Stimulated activated CD8-positive, alpha-beta memory T cell treated with anti-CD3 and anti-CD28 coated beads, Interleukin-15, amount 100 ng/mL, for 48 hours (primary cell): ENCODE measurements at regions not wholly inside any gene's neighbourhood (a gene's known extent, or its start where the extent isn't known, plus 50 kb on each side); places are given as distances from the start of the nearest gene placed in this dataset.
"Not testable (repeated sequence)": the region's sequence is repeated elsewhere in the genome, so short reads cannot be mapped to it uniquely, and the experiment has no call there.

Experiments
- DNase-seq, 2 donors: peaks; one replicate each; pipeline ENCODE4 v3.0.0-alpha.2; 2020; ENCODE audit warnings: low read depth in 2 of 2

DNA sequence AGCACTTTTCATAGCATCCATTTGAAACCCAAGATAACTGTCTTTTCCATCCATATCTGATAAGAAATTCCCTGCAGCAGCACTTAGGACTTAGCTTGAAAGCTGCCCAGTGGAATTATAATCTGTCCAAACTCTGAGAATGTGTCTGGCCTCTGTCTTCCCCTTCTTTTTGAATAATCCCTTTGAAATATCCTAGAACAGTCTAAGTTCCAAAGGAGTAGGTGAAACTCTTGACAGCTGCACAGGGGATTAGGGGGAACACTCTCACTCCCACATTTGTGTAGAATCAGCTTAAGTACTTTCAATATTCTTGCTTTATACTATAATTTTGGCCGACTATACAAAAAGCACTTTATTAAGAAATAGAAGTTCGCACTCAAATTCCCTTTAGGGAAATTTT lies 157.7 kb downstream of the PAPSS1 start:
- DNase-seq, result no peak

DNA sequence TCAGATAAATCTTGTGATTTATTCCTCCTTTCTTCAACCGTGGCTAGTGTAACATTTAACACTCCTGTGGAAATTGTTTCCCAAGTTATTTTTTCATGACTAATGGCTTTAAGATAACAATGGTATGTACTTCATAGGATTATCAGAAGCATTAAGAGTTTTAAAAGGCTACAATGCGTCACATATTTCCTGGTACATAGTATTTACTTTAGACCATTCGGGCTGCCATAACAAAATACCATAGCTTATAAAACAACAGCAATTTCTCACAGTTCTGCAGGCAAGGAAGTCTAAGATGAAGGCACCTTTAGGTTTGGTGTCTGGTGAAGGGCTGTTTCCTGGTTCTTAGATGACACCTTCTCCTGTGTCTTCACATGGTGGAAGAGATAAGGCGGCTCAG lies 158.6 kb downstream of the PAPSS1 start:
- no peak for DNase-seq

DNA sequence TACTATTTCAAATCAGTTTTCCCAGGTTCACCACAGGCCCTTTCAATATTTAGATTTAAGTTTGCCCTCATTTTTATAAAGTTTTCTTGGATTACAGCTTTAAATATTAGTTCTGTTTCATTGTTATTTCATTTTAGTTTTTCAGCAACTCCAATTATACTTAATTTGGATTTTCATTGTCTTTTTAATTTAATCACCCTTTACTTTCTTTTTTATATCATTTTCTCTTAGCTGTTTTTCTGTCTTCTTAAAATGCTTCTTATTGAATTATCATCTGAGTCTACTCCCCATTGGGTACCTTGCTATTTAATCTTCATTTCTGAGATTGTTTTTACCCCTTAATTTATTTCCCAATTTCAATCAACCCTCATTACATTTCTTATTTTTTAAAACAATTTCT lies 160.4 kb downstream of the PAPSS1 start:
- DNase-seq, result no peak

DNA sequence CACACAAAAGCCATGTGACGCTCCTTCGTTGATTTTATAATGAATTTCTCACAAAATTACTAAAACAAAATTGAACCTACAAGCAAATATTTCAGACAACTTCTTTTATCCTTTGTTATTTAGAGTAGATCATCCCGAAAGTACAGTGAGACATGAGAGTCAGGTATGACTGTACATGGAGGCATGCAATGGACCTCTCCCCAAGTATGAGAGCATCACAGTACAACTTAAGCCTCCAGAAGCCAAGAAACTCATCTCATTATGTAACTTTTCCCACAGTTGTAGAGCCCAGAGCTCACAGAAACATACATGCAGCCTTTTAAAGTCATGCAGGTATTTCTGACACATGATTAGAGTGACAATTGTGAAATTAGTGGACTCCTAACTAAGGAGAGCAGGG lies 167.7 kb downstream of the PAPSS1 start:
- DNase-seq, result no peak

DNA sequence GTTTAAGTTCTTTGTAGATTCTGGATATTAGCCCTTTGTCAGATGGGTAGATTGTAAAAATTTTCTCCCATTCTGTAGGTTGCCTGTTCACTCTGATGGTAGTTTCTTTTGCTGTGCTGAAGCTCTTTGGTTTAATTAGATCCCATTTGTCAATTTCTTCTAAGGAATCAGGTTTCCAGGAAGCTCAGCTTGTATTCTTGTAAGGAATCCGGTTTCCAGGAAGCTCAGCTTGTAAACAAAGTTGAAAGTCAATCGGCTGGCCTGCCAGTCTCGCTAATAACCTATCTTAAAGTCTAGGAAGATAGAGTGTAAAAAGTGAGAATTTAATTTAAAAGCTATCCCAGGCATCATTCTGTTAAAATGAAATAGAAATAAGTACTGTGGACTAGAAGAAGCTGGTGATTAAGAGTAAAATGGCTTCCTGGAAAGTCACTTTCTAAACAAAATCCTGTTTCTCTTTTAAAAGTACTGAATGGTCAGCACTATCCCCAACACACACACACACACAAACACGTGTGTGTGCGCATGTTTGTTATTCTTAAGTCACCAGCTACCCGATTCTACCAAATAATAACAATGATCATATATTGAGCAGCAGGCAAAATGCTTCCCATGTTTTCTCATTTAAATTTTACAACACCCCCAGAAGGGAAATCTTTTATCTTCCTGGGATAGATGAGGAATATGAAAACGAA lies 171.7 kb downstream of the PAPSS1 start:
- no peak for DNase-seq

DNA sequence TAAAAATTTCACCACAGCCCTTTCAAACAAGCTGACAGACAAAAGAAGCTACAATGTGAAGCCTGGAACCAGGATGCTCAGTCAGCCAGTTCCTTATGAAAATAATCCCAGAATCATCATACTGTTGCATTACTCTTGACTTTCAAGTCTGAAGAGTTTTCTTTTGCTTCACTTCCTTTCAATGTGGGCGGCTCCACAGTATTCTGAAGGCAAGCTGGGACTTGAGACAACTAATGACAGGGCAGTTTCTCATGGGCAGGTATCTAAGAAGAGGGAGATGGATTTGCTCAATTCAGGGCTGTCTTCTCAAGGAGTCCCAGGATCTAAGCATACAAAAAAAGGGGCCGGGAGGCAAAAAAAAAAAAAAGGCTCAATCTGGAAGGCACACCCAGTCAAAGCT lies 173.4 kb downstream of the PAPSS1 start:
- DNase-seq, result no peak

DNA sequence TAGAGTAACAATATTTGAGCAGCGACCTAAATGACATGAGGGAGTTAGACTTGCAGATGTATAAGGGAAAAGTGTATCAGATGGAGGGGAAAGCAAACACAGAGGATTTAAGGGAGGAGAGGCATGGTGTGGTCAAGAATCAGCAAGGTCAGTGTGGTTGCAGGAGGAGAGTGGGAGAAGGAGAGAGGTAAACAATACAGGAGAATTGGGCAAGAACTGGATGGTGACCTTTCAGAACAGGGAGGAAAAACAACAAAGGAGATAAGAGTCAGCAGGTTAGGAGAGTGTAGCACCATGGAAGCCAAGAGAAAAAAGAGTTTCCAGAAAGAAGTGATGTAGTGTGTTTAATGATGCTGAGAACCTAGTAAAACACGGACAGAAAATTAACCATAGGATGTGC lies 178.5 kb downstream of the PAPSS1 start:
- DNase-seq, result no peak

DNA sequence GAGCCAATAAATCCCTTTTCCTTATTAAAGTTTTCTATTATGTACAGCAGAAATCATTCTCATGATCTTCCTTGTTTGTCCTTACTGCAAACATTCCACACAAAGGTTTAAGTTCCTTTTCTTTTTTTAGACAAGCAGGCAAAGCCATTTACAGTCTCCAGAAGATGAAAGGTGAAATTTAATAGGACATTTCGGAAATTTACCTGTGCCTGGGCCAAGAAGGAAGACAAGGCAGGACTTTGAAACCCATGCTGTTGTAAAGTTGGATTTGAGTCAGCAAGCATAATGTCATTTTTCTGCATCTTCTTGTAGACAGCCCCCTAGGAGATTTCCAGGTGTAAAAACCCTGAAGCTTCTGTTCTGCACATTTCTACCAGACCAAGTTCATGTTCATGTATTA lies 188.1 kb downstream of the PAPSS1 start:
- no peak for DNase-seq

DNA sequence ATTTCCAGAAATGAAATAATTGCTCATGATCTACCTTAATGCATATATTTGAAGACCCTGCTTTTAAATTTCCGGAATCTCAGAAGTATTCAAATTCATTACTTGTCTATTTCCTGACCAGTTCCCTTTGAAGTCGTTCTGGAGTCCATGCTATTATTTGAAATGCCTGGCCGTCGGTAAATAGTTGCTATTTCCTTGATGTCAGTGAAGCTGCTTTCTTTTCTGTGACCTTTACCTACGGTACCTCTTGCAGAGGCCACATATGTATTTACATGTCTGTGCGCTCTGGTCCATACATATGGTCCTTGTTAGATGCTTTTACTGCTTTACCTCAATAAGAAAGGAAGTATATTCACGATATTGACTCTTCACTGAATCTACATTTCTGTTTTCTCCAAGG lies 199.7 kb downstream of the PAPSS1 start:
- no peak for DNase-seq

DNA sequence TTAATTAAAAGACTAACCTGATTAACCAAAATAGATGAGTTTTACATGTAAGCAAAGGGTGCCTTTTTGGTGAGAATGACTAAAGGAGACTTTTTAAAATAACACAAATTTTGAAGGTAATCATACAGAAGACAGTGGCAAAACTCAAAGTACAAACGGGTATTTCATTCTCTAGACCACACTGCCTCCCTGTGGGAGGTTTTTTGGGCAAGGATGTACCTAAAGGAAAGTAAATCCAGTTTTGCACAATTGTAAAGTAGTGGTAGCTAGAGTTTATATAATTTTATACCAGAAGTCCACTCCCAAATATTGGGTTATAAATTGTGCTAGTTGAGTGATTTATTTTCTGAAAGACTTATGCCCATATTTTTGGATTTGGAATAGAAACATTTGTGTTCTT lies 201.0 kb downstream of the PAPSS1 start:
- DNase-seq, result no peak

DNA sequence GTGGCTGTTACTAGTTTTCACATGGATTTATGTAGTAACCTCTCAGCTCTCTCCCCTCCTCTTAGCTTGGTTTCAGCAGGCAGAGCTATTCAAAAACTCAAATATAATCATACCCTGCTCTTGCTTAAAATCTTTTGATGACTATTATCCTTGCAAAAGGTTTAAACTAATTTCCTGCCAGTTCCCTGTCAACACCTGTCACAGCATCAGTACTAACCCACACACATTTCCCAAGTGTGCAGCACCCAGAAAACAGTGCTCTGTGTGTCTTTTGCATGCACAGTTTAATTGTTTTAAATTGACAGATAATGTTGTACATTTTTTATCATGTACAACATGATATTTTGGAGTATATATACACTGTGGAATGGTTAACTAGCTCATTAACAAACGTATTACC lies 202.0 kb downstream of the PAPSS1 start:
- no peak for DNase-seq

DNA sequence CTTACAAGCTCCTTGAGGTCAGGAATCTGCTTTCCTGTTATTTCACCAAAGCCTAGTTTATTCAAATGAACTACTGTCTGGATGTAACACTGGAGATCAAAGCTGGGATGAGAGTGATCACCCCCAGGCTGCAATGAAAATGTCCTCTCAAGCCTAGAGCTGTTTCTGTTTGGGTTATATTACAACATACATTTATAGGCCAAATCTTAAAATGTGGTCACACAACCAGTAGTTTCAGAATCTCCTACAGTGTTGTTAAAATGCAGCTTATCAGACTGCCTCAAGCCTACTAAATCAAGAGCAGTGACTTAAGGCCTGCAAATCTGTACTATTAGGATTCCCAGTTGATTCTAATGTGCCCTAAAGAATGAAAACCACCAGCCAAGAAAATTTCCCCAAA lies 207.5 kb downstream of the PAPSS1 start:
- DNase-seq, result no peak

DNA sequence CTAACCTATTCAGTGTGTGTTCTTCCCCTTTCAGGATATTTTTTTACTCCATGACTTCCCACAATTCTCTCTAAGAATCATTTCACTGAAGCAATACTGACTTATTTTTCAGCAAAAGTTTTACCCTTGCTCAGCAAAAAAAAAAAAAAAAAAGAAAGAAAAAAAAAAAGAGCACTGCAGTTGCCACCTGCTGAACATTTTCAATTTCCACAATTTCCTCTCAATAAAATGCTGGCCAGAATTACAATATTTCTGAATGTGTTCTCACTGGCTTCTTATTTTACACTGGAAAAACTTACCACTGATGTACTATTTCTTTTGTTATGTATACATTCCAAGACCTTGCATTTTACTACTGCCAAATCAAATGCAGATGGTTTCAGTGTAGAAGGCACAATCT lies 210.4 kb downstream of the PAPSS1 start:
- no peak for DNase-seq

DNA sequence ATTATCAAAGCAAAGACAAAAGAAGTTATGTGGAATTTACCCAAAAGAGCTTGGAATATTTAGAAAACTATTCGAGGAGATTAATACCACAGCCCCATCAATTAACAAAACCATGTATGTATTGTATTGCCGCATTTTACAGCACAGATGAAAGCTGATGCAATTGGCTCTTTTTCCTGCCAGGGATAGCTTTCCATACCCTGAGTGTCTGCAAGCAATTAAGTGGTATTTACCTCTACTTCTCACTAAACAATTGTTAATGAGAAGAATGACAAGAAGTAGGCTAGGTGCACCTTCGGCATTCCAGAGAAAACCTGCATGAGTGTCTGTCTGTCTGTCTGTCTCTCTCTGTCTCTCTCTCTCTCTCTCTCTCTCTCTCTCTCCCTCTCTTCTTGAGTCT lies 219.5 kb downstream of the PAPSS1 start:
- DNase-seq, result no peak

DNA sequence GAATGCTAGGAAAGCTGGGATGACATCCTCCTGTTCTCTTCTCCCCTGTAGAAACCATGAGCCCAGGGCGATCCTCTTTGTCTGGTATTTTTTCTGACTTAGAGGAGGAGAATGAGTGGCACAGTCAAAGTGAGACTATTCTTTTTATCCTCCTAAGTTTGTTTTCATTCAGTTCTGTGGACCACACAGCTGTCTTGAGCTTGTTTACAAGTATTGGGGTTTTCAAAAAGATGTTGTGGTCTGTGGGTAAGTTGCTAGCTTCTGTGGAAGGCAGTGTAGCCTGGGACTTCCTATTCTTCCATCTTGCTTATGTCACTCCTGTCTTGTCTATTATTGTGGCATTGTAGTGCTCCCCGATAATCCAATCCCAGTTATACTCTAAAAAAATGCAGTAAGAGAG lies 223.0 kb downstream of the PAPSS1 start:
- no peak for DNase-seq

DNA sequence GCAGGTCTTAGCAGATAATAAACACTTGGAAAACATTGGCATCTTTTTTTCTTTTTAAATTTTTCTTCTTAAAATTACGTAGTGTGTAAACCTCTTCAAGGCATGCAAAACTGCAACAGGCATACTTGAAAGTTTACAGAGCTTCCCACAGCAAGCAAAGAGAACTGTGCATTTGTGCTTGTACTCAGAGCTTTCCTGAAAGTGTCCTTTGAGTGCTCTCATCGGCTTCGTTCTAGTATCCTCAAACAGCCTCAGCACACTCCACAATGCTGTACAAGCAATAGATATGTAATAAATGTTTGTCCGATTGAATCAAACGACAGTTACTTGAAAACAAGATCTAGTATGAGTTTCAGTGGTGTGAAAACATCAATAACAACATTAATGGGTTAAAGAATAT lies 227.5 kb downstream of the PAPSS1 start:
- DNase-seq, result no peak

DNA sequence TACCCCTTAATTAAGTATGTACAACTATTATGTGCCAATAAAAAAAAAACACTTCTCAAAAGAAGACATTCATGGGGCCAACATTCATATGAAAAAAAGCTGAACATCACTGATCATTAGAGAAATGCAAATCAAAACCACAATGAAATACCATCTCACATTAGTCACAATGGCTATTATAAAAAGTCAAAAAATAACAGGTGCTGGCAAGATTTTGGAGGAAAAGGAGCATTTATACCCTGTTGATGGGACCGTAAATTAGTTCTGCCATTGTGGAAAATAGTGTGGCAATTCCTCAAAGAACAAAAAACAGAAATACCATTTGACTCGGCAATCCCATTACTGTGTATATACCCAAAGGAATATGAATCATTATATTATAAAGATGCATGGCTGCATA lies 229.9 kb downstream of the PAPSS1 start:
- DNase-seq, result no peak

DNA sequence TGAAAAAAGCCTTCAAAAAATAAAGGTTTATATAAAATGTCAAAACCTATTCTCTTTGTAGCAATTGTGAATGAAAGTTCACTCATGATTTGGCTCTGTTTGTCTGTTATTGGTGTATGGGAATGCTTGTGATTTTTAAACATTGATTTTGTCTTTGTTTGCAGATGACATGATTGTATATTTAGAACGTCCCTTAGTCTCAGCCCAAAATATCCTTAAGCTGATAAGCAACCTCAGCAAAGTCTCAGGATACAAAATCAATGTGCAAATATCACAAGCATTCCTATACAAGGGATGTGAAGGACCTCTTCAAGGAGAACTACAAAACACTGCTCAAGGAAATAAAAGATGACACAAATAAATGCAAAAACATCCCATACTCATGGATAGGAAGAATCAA lies 236.4 kb downstream of the PAPSS1 start:
- DNase-seq, result not testable (repeated sequence)

DNA sequence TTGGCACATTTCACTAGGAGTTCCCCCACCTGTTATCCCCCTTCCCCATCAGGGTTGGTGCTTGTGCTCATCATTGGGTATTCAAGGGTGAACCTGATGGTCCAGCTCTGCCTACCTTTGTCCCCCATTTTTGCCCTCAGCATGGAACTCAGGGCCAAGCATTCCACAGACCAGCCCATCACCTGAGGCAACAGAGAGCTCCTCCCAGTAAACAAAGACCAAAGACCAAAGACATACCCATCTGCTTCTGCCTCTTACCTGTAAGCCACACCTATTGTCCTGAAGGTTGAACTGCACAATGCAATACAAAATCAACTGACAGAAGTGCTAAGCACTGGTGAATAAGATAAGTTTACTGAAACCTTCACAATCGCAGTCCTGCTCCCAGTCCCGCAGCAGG lies 237.5 kb downstream of the PAPSS1 start:
- no peak for DNase-seq

DNA sequence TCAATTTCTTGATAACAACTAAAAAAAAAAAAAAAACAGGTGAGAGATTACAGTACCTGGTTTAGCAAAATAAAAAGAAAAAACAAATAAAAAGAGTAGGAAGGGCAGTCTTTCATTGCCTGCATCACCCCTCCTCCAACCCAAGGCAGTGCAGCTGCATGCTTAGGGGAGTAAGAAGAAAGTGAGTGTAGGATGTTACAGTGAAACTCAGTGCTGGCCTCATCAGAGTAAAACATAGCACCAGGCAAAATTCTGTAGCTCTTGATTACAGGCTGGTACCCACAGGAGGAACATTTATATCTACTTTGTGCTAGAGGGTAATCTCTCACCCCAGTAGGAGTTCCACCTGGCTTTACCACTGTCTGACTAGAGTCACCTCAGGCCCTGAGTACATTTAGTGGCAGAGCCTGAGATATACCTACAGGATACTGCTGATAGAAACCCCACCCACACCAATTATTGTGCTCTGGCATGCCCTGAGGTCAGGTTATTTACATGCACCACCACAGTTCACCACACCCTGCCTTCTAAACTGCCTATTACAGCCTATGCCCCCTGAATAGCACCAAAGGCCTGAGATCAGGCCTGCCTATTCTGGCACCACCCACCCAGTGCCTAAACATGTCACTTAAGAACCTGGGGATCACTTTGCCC lies 241.6 kb downstream of the PAPSS1 start:
- no peak for DNase-seq

DNA sequence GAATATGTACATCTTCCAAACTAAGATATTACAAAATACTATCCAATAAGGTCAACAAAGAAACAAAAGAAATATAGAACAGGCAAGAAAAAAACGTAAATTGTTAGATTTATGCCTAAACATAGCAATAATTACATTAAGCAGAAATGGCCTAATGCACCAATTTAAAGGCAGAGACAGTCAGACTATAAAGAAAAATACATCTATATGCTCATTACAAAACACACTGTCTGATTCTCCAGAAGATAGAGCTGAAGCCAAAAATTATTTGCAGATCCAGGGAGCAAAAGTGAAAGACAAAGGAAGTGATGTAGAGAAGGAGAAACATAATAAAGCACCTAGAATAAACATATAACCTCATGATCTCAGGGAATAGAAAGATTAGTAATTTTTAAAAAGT lies 246.9 kb downstream of the PAPSS1 start:
- DNase-seq, result no peak

DNA sequence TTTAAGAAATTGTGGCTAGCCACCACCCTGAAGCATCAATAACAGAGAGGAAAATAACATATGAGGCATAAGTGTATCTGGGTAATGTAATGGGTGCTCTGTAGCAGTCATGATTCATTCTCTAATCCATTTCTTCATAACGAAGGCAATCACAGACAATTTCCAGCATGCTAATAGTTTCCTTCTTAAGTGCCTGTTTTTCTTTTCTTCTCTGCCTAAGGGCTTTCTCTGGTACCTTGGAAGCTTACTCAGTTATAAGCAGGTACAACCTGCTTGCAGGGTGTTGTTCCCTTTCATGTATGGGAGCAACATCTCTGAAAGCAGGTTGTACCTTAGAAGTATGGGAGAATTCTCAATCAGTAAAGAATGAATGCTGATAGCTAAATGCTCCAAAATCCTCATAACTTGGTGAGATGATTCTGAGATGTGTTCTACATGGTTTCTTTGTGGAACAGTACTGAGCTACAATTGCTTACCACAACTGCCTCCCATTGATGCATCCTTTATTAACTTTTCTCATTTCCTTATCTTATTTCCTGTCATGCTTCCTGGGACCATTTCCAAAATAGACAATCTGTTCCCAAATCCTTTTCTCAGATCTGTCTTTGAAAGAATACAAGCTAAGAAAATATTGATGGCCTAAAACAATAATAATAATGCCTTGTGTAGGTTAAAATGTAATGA lies 247.6 kb downstream of the PAPSS1 start:
- DNase-seq, result no peak

DNA sequence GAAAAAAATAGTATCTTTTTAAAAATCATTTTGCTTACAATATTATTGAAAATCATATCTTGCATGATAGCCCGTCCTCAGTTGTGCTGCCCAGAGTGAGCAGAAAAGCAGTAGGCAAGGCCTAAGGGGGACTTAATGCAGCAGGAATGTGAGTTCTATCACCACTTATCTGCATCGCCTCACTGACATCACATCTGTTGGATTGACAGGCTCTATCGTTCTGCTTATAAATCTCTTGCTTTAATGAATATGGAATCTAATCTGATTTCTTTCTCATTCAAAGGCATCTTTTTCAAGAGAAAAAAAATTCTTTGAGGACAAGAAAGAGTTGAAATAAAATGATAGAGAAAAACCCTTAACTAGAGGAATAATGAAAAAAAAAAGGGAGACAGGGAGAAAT lies 249.9 kb downstream of the PAPSS1 start:
- no peak for DNase-seq
